ENCODE measurements at regions not wholly inside any gene's neighbourhood (a gene's known extent, or its start where the extent isn't known, plus 50 kb on each side); places are given as distances from the start of the nearest gene placed in this dataset.
"Not testable (repeated sequence)": the region's sequence is repeated elsewhere in the genome, so short reads cannot be mapped to it uniquely, and the experiment has no call there.

DNA sequence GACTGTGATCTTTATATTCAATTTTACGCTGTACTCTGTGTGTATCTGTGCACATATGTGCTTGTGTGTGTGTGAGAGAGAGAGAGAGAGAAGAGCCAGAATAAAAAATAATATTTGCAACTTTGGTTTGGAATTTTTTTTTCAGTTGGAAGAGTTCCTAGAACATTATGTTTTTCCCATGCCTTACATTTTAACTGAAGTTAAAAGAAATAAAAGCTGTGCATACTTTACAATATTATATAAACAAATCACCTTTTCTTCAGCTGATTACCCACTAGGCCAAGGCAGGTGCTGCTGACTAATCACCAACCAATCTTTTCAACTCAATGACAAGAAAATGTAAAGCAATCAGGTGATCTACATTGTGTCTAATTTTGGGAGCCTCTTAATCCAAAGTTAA lies 366.3 kb downstream of the NYAP2 start:
- no peak overlapping the region for H3K4me3 Mint-ChIP-seq
- H3K4me1 Mint-ChIP-seq (ENCODE audit: low read depth), result no peaks in the 10 kb centered on the region
- ATAC-seq (no peak), DNase-seq (no peak)
- no peaks in the 10 kb centered on the region for H3K27me3 Mint-ChIP-seq (ENCODE audit: low read depth)
- H3K36me3 Mint-ChIP-seq (ENCODE audit: insufficient read depth), result no peaks in the 10 kb centered on the region
- H3K9me3 Mint-ChIP-seq, result no peaks in the 10 kb centered on the region

DNA sequence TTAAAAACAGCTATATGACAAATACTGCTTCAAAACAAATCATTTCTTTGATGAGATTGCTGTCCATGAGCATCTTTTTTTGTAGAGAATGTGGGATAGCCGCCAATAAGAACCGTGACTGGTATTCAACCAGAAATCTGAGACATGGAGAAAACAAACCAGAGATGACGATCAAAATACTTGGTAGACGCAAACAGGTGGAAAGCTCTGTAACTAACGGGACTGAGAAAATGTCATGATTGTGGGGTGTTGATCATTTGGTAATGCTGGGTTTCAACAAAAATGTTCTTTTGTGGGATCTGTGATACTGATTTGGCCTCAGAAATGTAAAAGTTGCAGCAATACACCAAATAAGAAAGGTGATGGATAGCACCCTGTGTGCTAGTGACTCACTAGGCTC lies 364.8 kb downstream of the NYAP2 start:
- Mint-ChIP-seq H3K36me3 (ENCODE audit: insufficient read depth) (no peaks in the 10 kb centered on the region), H3K9me3 (no peaks in the 10 kb centered on the region)
- ATAC-seq, result no peak

DNA sequence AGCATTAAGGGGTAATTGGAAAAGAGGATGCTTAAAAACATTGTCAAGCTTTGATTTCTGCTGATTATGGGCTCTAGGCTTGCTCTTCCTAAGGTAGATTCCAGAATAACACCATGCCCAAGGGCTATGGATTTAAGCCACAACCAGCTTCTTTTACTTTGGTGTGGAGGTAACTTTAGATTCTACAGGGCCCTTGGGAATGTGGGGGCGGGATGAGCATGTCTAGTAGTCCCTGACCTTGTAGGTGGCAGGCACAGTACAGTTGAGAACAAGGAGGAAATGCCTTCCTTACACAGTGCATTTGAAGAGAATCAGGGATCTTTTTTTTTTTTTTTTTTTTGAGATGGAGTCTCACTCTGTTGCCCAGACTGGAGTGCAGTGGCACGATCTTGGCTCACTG lies 364.2 kb downstream of the NYAP2 start:
- Mint-ChIP-seq H3K9me3 (no peaks in the 10 kb centered on the region), H3K4me1 (ENCODE audit: low read depth) (no peaks in the 10 kb centered on the region), H3K27me3 (ENCODE audit: low read depth) (no peaks in the 10 kb centered on the region), H3K36me3 (ENCODE audit: insufficient read depth) (no peaks in the 10 kb centered on the region), H3K4me3 (no peak overlapping the region)
- ATAC-seq, result no peak
- DNase-seq, result no peak

More for the DNA sequence above, 364.8 kb downstream of the NYAP2 start:
- no peaks in the 10 kb centered on the region for H3K4me1 Mint-ChIP-seq (ENCODE audit: low read depth)
- no peaks in the 10 kb centered on the region for H3K27me3 Mint-ChIP-seq (ENCODE audit: low read depth)
- no peak for DNase-seq
- no peak overlapping the region for H3K4me3 Mint-ChIP-seq

DNA sequence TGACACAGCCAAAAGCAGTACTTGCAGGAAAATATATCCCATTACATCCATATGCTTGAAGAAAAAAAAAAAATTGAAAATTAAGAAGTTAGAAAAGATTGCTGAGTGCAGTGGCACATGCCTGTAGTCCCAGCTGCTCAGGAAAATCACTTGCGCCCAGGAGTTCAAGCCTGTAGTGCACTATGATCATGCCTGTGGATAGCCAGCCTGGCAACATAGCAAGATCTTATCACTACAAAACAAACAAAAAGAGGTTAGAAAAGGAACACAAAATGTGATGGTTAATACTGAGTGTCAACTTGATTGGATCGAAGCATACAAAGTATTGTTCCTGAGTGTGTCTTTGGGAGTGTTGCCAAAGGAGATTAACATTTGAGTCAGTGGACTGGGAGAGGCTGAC lies 361.9 kb downstream of the NYAP2 start:
- Mint-ChIP-seq H3K4me3 (no peak overlapping the region), H3K9me3 (no peaks in the 10 kb centered on the region), H3K4me1 (ENCODE audit: low read depth) (no peaks in the 10 kb centered on the region), H3K27me3 (ENCODE audit: low read depth) (no peaks in the 10 kb centered on the region), H3K36me3 (ENCODE audit: insufficient read depth) (no peaks in the 10 kb centered on the region)
- DNase-seq, result no peak
- ATAC-seq, result no peak

DNA sequence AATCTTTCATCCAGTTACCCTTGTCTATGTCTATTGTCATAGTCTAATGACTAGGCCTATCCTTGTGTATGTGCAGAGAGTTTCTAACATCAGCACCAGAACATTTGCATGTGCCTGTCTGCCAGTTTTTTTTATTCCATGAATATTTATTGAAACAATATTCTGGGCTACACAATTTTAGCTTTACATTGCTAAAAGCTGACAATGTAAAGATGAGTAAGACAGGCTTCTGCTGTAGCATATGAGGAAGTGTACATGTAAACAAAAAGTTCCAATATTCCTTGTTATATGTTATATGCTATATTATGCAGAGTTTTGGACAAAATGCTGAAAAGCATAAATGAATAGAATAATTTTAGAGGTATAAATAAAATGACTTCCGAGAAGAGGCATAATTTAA lies 357.7 kb downstream of the NYAP2 start:
- ATAC-seq (no peak), DNase-seq (no peak)
- Mint-ChIP-seq H3K36me3 (ENCODE audit: insufficient read depth) (no peaks in the 10 kb centered on the region), H3K27me3 (ENCODE audit: low read depth) (no peaks in the 10 kb centered on the region), H3K4me3 (no peak overlapping the region), H3K4me1 (ENCODE audit: low read depth) (no peaks in the 10 kb centered on the region), H3K9me3 (no peaks in the 10 kb centered on the region)

DNA sequence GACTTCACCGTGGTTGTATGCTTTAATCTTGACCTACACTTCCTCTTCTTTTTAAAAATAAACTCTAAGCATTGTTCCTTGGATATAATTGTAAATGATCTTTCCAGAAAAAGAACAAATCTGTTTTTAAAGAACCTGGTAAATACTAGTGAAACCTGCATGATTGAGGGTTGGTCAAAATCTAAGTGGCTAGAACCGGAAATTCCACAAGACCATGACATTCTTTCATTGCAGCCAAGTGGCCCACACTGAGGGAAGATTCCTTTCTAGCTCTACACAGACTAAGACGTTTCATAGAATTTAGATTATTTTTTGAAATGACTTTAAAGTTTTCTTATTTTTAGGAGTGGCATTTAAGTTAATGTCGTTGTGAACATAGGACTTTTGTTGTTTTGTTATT lies 356.7 kb downstream of the NYAP2 start:
- Mint-ChIP-seq H3K9me3 (no peaks in the 10 kb centered on the region), H3K36me3 (ENCODE audit: insufficient read depth) (no peaks in the 10 kb centered on the region), H3K27me3 (ENCODE audit: low read depth) (no peaks in the 10 kb centered on the region), H3K4me1 (ENCODE audit: low read depth) (no peaks in the 10 kb centered on the region), H3K4me3 (no peak overlapping the region)
- DNase-seq (no peak), ATAC-seq (no peak)

DNA sequence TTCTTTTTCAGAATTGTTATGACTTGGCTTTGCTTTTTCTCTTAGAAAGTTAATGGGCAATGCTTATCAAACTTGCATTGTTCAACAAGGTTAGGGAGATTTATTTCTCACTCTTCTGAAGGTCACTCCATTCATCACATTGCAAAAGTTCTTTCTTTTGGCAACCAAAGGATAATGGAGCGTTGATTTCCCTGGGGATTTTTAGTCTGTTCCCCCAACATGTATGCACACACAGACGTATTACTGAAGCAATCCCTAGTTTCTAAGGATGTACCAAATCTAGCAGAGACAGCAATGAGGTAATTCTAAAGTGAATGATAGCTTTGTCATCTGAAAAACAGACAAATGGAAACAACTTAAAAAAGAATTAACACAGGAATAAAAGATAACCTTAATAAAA lies 349.1 kb downstream of the NYAP2 start:
- no peaks in the 10 kb centered on the region for H3K36me3 Mint-ChIP-seq (ENCODE audit: insufficient read depth)
- no peaks in the 10 kb centered on the region for H3K9me3 Mint-ChIP-seq
- ATAC-seq, result no peak
- no peak for DNase-seq
- no peaks in the 10 kb centered on the region for H3K27me3 Mint-ChIP-seq (ENCODE audit: low read depth)
- H3K4me3 Mint-ChIP-seq, result no peak overlapping the region
- no peaks in the 10 kb centered on the region for H3K4me1 Mint-ChIP-seq (ENCODE audit: low read depth)

DNA sequence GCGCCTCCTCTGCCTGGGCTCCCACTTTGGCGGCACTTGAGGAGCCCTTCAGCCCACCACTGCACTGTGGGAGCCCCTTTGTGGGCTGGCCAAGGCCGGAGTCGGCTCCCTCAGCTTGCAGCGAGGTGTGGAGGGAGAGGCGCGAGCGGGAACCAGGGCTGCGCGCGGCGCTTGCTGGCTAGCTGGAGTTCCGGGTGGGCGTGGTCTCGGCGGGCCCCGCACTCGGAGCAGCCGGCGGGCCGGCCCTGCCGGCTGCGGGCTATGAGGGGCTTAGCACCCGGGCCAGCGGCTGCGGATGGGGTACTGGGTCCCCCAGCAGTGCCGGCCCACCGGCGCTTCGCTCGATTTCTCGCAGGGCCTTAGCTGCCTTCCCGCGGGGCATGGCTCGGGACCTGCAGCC lies 344.5 kb downstream of the NYAP2 start:
- not testable (repeated sequence) for H3K9me3 Mint-ChIP-seq, DNase-seq

DNA sequence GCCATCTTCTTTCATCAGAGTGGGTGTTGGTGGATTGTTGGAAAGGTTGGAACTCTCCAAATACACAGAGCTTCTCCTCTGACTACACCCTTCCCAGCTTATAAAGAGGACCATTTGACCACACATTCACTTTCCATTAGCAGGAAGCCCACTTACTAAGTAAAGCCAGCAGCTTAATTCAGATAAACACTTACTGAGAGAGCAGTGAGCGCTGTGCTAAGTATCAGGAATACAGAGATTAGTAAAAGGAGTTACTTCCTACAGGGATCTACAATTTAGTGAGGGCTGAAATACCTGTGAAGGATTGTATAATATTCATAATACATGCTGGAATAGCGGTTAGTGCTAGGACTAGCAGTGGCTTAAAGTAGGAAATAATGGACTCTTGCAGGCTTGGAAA lies 343.0 kb downstream of the NYAP2 start:
- Mint-ChIP-seq H3K27me3 (ENCODE audit: low read depth) (peaks cover 2% of the 10 kb centered on the region), H3K4me3 (no peak overlapping the region), H3K4me1 (ENCODE audit: low read depth) (no peaks in the 10 kb centered on the region), H3K36me3 (ENCODE audit: insufficient read depth) (no peaks in the 10 kb centered on the region), H3K9me3 (no peaks in the 10 kb centered on the region)
- DNase-seq (no peak), ATAC-seq (no peak)

More for the DNA sequence above, 344.5 kb downstream of the NYAP2 start:
- H3K4me3 Mint-ChIP-seq; ATAC-seq; H3K36me3 Mint-ChIP-seq (ENCODE audit: insufficient read depth); H3K27me3 Mint-ChIP-seq (ENCODE audit: low read depth); H3K4me1 Mint-ChIP-seq (ENCODE audit: low read depth): not testable (repeated sequence)

DNA sequence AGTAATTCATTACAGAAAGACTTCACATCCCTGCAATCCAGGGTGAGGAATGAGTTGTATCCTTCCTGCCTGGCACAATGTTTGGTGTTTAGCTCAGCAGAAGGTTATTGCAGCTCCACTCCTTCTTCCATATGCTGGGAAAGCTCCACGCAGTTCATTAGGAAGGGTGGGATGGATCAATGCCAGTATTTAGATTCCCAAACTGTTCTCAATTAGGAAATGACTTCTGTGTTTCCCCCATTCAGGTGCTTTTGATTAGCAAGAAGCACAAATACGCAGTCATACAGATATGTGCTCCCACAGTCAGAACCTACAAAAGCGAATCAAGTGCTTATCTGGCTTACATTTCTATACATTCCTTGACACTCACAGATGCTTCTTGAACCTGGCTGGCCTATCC lies 340.6 kb downstream of the NYAP2 start:
- H3K4me3 Mint-ChIP-seq, result no peak overlapping the region
- no peaks in the 10 kb centered on the region for H3K9me3 Mint-ChIP-seq
- DNase-seq (no peak), ATAC-seq (no peak)
- H3K36me3 Mint-ChIP-seq (ENCODE audit: insufficient read depth), result no peaks in the 10 kb centered on the region
- H3K27me3 Mint-ChIP-seq (ENCODE audit: low read depth), result peaks cover 2% of the 10 kb centered on the region
- no peaks in the 10 kb centered on the region for H3K4me1 Mint-ChIP-seq (ENCODE audit: low read depth)

DNA sequence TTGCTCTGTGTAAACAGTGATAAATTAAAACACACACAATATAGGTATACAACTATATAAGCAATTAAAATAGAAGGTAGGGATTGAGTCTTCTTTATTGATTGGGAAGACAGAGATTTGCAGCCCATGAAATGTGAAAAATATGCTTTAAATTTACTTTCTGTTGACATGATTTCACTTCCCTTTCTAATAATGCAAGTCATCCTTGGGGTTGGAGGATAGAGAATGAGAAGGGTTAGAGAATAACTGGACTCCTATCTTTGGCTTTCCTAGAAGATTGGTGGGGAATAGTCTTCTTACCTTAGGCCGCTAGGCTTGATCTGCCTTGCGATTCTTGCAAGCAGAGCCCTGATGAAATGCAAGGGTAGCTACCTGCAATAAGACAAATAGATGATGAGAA lies 339.8 kb downstream of the NYAP2 start:
- DNase-seq (no peak), ATAC-seq (no peak)
- Mint-ChIP-seq H3K4me1 (ENCODE audit: low read depth) (no peaks in the 10 kb centered on the region), H3K4me3 (no peak overlapping the region), H3K36me3 (ENCODE audit: insufficient read depth) (no peaks in the 10 kb centered on the region), H3K27me3 (ENCODE audit: low read depth) (peaks cover 2% of the 10 kb centered on the region), H3K9me3 (no peaks in the 10 kb centered on the region)

DNA sequence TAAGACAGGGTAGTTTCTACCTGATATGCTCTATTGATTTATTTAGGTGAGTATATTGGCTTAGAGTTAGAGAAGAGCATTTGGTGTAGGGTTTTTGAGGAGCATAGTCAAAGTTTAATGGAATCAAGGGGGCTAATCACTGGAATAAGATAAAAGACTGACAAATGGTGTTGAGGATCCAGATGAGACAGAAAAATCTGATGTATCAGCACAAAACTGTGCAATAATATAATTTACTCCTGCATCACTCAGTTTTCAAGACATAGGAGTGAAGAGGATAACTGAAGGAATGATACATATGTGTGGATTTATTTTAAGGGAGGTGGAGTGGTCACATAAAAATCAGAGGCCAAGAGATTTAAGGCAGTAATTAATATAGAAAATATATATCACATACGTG lies 339.2 kb downstream of the NYAP2 start:
- Mint-ChIP-seq H3K27me3 (ENCODE audit: low read depth) (peaks cover 2% of the 10 kb centered on the region), H3K9me3 (no peaks in the 10 kb centered on the region), H3K4me3 (no peak overlapping the region), H3K4me1 (ENCODE audit: low read depth) (no peaks in the 10 kb centered on the region), H3K36me3 (ENCODE audit: insufficient read depth) (no peaks in the 10 kb centered on the region)
- ATAC-seq (no peak), DNase-seq (no peak)

DNA sequence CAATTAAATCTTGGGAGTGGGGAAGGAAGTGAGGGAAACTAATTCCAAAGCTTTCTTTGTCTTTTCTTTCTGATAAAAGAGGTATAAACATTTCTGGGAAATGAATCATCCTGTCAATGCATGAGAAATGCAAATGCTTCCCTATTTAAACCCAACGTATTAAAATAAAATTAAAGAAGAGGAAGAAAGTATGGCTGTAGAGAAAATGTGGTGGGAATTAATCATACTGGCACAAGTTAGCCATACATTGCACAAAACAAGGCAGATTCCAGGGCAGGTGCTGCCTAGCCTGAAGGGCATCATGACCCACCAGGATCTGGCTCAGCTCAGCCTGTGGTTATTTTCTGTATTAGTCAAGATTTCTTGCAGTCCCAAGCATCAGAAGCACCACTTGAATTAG lies 338.0 kb downstream of the NYAP2 start:
- no peaks in the 10 kb centered on the region for H3K9me3 Mint-ChIP-seq
- ATAC-seq, result no peak
- H3K27me3 Mint-ChIP-seq (ENCODE audit: low read depth), result peaks cover 2% of the 10 kb centered on the region
- H3K4me1 Mint-ChIP-seq (ENCODE audit: low read depth), result no peaks in the 10 kb centered on the region
- H3K4me3 Mint-ChIP-seq, result no peak overlapping the region
- DNase-seq, result no peak
- H3K36me3 Mint-ChIP-seq (ENCODE audit: insufficient read depth), result no peaks in the 10 kb centered on the region

DNA sequence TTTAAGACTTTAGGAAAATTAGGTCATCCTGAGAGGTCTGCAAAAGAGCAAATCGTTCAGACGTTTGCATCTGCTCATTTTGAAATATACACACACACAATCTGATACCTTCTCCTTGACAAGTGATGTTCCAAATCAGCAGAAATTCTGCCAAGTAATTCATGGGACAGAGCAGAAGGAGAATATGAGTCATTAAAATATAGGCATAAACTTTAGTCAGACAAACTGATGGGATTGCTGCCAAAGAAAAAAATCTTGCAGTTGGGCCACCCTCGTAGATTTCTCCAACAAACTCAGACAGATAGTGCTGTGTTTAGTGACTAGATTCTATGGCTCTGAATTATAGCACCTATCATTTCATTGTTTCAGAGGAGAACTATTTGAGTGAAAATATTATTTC lies 336.3 kb downstream of the NYAP2 start:
- Mint-ChIP-seq H3K4me1 (ENCODE audit: low read depth) (no peaks in the 10 kb centered on the region), H3K36me3 (ENCODE audit: insufficient read depth) (no peaks in the 10 kb centered on the region), H3K9me3 (no peaks in the 10 kb centered on the region), H3K4me3 (no peak overlapping the region), H3K27me3 (ENCODE audit: low read depth) (no peaks in the 10 kb centered on the region)
- DNase-seq (no peak), ATAC-seq (no peak)

DNA sequence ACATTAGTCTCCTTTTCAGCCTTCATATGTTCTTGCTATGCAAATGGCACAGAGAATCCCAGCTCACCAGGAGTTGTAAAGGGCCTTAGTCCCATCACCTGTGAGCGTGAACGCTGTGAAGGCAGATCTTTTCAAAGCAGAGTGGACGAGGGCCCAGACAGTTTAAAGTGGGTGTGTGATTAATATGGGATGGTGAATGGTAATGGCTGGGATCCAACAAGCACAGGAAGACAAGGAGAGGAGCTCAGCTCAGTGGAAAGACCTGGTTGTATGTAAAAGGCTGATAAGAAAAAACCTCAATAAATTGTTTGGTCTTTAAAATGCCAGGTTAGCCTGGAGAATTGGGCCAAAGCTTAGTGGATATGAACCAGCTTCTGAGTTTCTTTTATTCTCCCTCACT lies 326.2 kb downstream of the NYAP2 start:
- Mint-ChIP-seq H3K9me3 (no peaks in the 10 kb centered on the region), H3K4me1 (ENCODE audit: low read depth) (no peaks in the 10 kb centered on the region), H3K4me3 (no peak overlapping the region), H3K27me3 (ENCODE audit: low read depth) (peaks cover 5% of the 10 kb centered on the region), H3K36me3 (ENCODE audit: insufficient read depth) (no peaks in the 10 kb centered on the region)
- no peak for ATAC-seq
- no peak for DNase-seq
